ENCODE measurements at regions not wholly inside any gene's neighbourhood (a gene's known extent, or its start where the extent isn't known, plus 50 kb on each side); places are given as distances from the start of the nearest gene placed in this dataset.

- TF ChIP-seq, protein P1, sequence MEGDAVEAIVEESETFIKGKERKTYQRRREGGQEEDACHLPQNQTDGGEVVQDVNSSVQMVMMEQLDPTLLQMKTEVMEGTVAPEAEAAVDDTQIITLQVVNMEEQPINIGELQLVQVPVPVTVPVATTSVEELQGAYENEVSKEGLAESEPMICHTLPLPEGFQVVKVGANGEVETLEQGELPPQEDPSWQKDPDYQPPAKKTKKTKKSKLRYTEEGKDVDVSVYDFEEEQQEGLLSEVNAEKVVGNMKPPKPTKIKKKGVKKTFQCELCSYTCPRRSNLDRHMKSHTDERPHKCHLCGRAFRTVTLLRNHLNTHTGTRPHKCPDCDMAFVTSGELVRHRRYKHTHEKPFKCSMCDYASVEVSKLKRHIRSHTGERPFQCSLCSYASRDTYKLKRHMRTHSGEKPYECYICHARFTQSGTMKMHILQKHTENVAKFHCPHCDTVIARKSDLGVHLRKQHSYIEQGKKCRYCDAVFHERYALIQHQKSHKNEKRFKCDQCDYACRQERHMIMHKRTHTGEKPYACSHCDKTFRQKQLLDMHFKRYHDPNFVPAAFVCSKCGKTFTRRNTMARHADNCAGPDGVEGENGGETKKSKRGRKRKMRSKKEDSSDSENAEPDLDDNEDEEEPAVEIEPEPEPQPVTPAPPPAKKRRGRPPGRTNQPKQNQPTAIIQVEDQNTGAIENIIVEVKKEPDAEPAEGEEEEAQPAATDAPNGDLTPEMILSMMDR (IDR thresholded peaks at IDR 0.05; ENCODE audit: low read length): no peak
- TF ChIP-seq EZH2 (optimal IDR thresholded peaks at IDR 0.05; ENCODE audit: low read depth, low read length): no peak
These were observed 981.7 kb downstream of the REEP3 start for GRCh38 chr10:64502936-64503335.

Data from MM.1S (cell line).